ENCODE measurements at regions not wholly inside any gene's neighbourhood (a gene's known extent, or its start where the extent isn't known, plus 50 kb on each side); places are given as distances from the start of the nearest gene placed in this dataset.

DNA sequence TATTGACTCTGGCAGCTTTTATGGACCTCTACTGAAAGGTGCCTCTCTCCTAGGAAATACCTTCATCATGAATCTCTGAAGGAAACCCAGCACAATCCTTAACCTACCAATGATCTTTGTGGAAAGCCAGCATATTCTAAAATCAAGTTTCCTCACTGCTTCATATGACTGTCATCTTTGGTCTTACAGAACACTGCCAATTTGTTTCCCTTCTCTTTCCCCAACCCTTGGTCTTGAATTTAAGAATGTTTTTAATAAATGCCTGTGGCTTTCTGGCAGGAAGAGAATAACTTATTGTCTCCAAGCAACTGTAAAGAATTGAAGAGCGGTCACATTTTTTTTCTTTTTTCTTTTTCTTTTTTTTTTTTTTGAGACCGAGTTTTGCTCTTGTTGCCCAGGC, 427.6 kb downstream of the IPO8 start:
- in situ Hi-C loops (cut with MboI; ENCODE audit: low sequenced_read_pairs in 4 of 4) (no loop called here), intact Hi-C loops (cut with DNase I; ENCODE audit: low total_unique reads) (no loop called here)
- H3K9me3 ChIP-seq: no peaks in the 10 kb centered on the region
- ATAC-seq: no peak
- no peak overlapping the region for H3K27ac ChIP-seq
- H3K27me3 ChIP-seq: no peaks in the 10 kb centered on the region
- no peaks in the 10 kb centered on the region for H3K36me3 ChIP-seq
- H3K4me1 ChIP-seq: no peaks in the 10 kb centered on the region
- no peak overlapping the region for H3K4me3 ChIP-seq
- TF ChIP-seq POLR2A (IDR thresholded peaks at IDR 0.05) (no peak), CTCF (IDR thresholded peaks at IDR 0.05 in 4 of 5, conservative IDR thresholded peaks at IDR 0.05 in 1 of 5) (no peak)
- DNase-seq: no peak

DNA sequence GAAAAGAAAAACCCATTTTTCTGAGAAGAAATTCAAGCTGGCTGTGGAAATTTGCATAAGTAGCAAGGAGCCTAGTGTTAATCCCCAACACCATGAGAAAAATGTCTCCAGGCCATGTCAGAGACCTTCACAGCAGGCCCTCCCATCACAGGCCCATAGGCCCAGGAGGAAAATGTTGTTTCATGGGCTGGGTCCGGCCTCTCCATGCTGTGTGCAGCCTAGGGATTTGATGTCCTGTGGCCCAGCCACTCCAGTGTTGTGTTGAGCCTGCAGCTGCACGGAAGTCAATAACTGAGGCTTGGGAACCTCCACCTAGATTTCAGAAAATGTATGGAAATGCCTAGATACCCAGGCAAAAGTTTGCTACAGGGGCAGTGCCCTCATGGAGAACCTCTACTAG, 432.2 kb downstream of the IPO8 start:
- TF ChIP-seq CTCF (IDR thresholded peaks at IDR 0.05 in 4 of 5, conservative IDR thresholded peaks at IDR 0.05 in 1 of 5) (no peak), POLR2A (IDR thresholded peaks at IDR 0.05) (no peak)
- in situ Hi-C loops (cut with MboI; ENCODE audit: low sequenced_read_pairs in 4 of 4): no loop called here

DNA sequence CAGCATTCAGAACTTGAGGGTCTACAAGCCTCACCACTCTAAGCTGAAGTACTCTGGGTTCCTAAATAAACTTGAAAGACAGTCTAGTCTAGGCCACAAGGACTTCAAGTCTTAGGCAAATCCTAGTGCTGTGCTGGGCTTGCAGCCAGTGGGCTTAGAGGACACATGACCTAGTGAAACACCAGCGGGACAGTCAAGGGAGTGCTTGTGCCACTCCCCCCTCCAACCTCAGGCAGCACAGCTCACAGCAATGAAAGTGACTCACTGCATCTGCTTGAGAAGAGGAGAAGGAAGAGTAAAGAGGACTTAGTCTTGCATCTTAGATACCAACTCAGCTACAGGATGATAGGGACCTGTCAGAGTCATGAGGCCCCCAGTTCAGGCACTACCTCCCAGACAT, 438.1 kb downstream of the IPO8 start:
- intact Hi-C loops (cut with DNase I; ENCODE audit: low total_unique reads) (no loop called here), in situ Hi-C loops (cut with MboI; ENCODE audit: low sequenced_read_pairs in 4 of 4) (no loop called here)
- DNase-seq: no peak
- TF ChIP-seq CTCF (IDR thresholded peaks at IDR 0.05 in 4 of 5, conservative IDR thresholded peaks at IDR 0.05 in 1 of 5) (no peak), POLR2A (IDR thresholded peaks at IDR 0.05) (no peak)
- Histone ChIP-seq H3K27ac (no peak overlapping the region), H3K4me3 (no peak overlapping the region), H3K36me3 (no peaks in the 10 kb centered on the region), H3K9me3 (no peaks in the 10 kb centered on the region), H3K4me1 (no peaks in the 10 kb centered on the region), H3K27me3 (no peaks in the 10 kb centered on the region)
- ATAC-seq: no peak

More for the DNA sequence above, 432.2 kb downstream of the IPO8 start:
- no peak for DNase-seq
- ATAC-seq: no peak
- Histone ChIP-seq H3K4me3 (no peak overlapping the region), H3K9me3 (no peaks in the 10 kb centered on the region), H3K27ac (no peak overlapping the region), H3K4me1 (no peaks in the 10 kb centered on the region), H3K27me3 (no peaks in the 10 kb centered on the region), H3K36me3 (no peaks in the 10 kb centered on the region)
- intact Hi-C loops (cut with DNase I; ENCODE audit: low total_unique reads): no loop called here

DNA sequence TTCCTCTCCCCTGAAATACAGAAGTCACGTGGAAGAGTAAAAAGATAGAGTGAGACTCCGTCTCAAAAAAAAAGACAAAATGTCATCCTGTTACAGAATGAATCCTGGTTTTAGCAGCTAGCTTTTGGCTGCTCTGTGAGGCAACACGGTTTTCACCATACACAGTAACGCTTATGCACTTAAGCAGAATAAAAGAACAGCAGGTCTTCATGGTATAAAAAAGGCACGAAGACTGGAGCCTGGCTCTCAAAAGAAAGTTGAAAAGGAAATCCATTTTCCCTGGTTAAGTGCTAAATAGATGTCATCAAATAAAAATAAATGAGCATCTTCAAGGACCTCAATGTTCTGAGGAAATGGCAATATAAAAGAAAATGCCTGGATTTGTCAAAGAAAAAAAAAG, 444.1 kb downstream of the IPO8 start:
- H3K4me3 ChIP-seq: no peak overlapping the region
- TF ChIP-seq CTCF (IDR thresholded peaks at IDR 0.05 in 4 of 5, conservative IDR thresholded peaks at IDR 0.05 in 1 of 5): no peak
- TF ChIP-seq POLR2A (IDR thresholded peaks at IDR 0.05): no peak
- H3K27me3 ChIP-seq: no peaks in the 10 kb centered on the region
- intact Hi-C loops (cut with DNase I; ENCODE audit: low total_unique reads): no loop called here
- no peaks in the 10 kb centered on the region for H3K9me3 ChIP-seq
- DNase-seq: no peak
- no peaks in the 10 kb centered on the region for H3K4me1 ChIP-seq
- ATAC-seq: no peak
- in situ Hi-C loops (cut with MboI; ENCODE audit: low sequenced_read_pairs in 4 of 4): no loop called here
- no peak overlapping the region for H3K27ac ChIP-seq
- H3K36me3 ChIP-seq: no peaks in the 10 kb centered on the region

- H3K36me3 ChIP-seq: no peaks in the 10 kb centered on the region
- no peak for DNase-seq
- no peak for TF ChIP-seq CTCF (IDR thresholded peaks at IDR 0.05 in 4 of 5, conservative IDR thresholded peaks at IDR 0.05 in 1 of 5)
- TF ChIP-seq POLR2A (IDR thresholded peaks at IDR 0.05): no peak
- H3K27me3 ChIP-seq: no peaks in the 10 kb centered on the region
- intact Hi-C loops (cut with DNase I; ENCODE audit: low total_unique reads): no loop called here
- H3K27ac ChIP-seq: no peak overlapping the region
- ATAC-seq: no peak
- no peak overlapping the region for H3K4me3 ChIP-seq
- H3K9me3 ChIP-seq: no peaks in the 10 kb centered on the region
- in situ Hi-C loops (cut with MboI; ENCODE audit: low sequenced_read_pairs in 4 of 4): no loop called here
- H3K4me1 ChIP-seq: no peaks in the 10 kb centered on the region
Observed at GRCh38 chr12:30243426-30243825, 452.2 kb downstream of the IPO8 start.
